Esophagus muscularis mucosa (tissue), 4 donors: ENCODE measurements at regions not wholly inside any gene's neighbourhood (a gene's known extent, or its start where the extent isn't known, plus 50 kb on each side); places are given as distances from the start of the nearest gene placed in this dataset.

Experiments used
- EP300 ChIP-seq: sonication (generic); formaldehyde crosslinking; IDR thresholded peaks from one replicate; pipeline ENCODE4 v1.6.1; 2017; ENCODE audit warnings: antibody characterized with exemption
- POLR2A ChIP-seq: fragments of 450-650 bp; IDR thresholded peaks from one replicate; pipeline ENCODE4 v1.6.1; 2017; ENCODE audit warnings: antibody characterized with exemption, moderate library complexity, mild to moderate bottlenecking, low read depth
- POLR2AphosphoS5 ChIP-seq, 2 donors: sonication (generic); formaldehyde crosslinking; IDR thresholded peaks; one replicate each; pipeline ENCODE4 v1.6.1; 2017; ENCODE audit warnings: antibody characterized with exemption in 2 of 2
- TF ChIP-seq, protein P1 (sequence below), 3 experiments: fragments of 200-600 bp in 2 of 3; fragments of 450-650 bp in 1 of 3; sonication (generic) in 2 of 3; IDR thresholded peaks; one replicate each; pipeline ENCODE4 v1.5.1; 2017 to 2019; ENCODE audit warnings: antibody characterized with exemption in 3 of 3, mild to moderate bottlenecking in 2 of 3, moderate library complexity in 1 of 3

DNA sequence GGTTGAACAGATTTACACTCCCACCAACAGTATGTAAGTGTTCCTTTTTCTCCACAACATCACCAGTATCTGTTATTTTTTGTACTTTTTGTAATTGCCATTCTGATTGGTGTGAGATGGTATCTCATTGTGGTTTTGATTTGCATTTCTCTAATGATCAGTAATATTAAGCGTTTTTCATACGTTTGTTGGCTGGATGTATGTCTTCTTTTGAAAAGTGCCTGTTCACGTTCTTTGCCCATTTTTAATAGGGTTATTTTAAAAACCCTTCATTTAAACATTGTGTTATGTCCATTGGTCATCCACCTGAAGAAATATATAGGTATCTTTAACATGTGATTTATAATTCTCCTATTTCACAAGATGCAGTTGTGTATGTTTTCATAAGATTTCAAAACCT lies 291.3 kb downstream of the SEMA3D start:
- TF ChIP-seq, protein P1, sequence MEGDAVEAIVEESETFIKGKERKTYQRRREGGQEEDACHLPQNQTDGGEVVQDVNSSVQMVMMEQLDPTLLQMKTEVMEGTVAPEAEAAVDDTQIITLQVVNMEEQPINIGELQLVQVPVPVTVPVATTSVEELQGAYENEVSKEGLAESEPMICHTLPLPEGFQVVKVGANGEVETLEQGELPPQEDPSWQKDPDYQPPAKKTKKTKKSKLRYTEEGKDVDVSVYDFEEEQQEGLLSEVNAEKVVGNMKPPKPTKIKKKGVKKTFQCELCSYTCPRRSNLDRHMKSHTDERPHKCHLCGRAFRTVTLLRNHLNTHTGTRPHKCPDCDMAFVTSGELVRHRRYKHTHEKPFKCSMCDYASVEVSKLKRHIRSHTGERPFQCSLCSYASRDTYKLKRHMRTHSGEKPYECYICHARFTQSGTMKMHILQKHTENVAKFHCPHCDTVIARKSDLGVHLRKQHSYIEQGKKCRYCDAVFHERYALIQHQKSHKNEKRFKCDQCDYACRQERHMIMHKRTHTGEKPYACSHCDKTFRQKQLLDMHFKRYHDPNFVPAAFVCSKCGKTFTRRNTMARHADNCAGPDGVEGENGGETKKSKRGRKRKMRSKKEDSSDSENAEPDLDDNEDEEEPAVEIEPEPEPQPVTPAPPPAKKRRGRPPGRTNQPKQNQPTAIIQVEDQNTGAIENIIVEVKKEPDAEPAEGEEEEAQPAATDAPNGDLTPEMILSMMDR (IDR thresholded peaks at IDR 0.05), result no peak
- no peak for TF ChIP-seq POLR2AphosphoS5 (IDR thresholded peaks at IDR 0.05)
- TF ChIP-seq POLR2A, result no peak
- TF ChIP-seq EP300, result no peak
